K562 (cell line): ENCODE measurements at regions not wholly inside any gene's neighbourhood (a gene's known extent, or its start where the extent isn't known, plus 50 kb on each side); places are given as distances from the start of the nearest gene placed in this dataset.

Source experiments
- BACH1 ChIP-seq: fragments of 200-800 bp; sonication (Bioruptor generic); IDR thresholded peaks from 2 replicates; pipeline ENCODE4 v1.6.1; 2016; ENCODE audit warnings: missing genetic modification characterization, missing compliant biosample characterization
- BCOR ChIP-seq: fragments of 450-650 bp; IDR thresholded peaks from 2 replicates; pipeline ENCODE4 v1.6.1; 2016
- CLOCK ChIP-seq: fragments of 250-450 bp; sonication (Bioruptor Pico); IDR thresholded peaks from 2 replicates; pipeline ENCODE4 v1.4.0; 2020; ENCODE audit warnings: mild to moderate bottlenecking, moderate library complexity, borderline replicate concordance
- DIDO1 ChIP-seq: fragments of 450-650 bp; IDR thresholded peaks from 2 replicates; pipeline ENCODE4 v1.6.1; 2016; ENCODE audit warnings: low read depth, missing biosample characterization, missing genetic modification characterization
- ETS2 ChIP-seq: IDR thresholded peaks from 2 replicates; pipeline ENCODE4 v1.6.1; 2016; ENCODE audit warnings: borderline replicate concordance, missing genetic modification characterization, mild to moderate bottlenecking, moderate library complexity, missing compliant biosample characterization; ENCODE audit not compliant: poor library complexity, severe bottlenecking
- FOXA3 ChIP-seq, 2 experiments: fragments of 450-650 bp in 1 of 2; sonication (generic) in 1 of 2; formaldehyde crosslinking; IDR thresholded peaks in 1 of 2; conservative IDR thresholded peaks in 1 of 2; 2 replicates each; pipeline versions ENCODE4 v1.4.0 to v1.8.0; 2020 to 2022; ENCODE audit warnings: mild to moderate bottlenecking in 2 of 2, missing genetic modification reagents in 1 of 2
- GATA2 ChIP-seq: sonication (generic); formaldehyde crosslinking; IDR thresholded peaks from 2 replicates; pipeline ENCODE4 v1.4.0; 2020; ENCODE audit warnings: mild to moderate bottlenecking, missing genetic modification reagents
- GTF3C2 ChIP-seq: IDR thresholded peaks from 3 replicates; pipeline ENCODE4 v1.6.1; 2011; ENCODE audit warnings: borderline replicate concordance, mild to moderate bottlenecking, moderate library complexity; ENCODE audit not compliant: insufficient read length; ENCODE audit errors: extremely low read depth
- HDAC3 ChIP-seq: fragments of 450-650 bp; IDR thresholded peaks from 2 replicates; pipeline ENCODE4 v1.6.1; 2018; ENCODE audit warnings: borderline replicate concordance, mild to moderate bottlenecking, moderate library complexity; ENCODE audit not compliant: partially characterized antibody
- NR2C1 ChIP-seq, 2 experiments: fragments of 450-650 bp; IDR thresholded peaks; 2 replicates each; pipeline ENCODE4 v1.6.1; 2017; ENCODE audit warnings: mild to moderate bottlenecking in 2 of 2, antibody characterized with exemption in 1 of 2, inconsistent platforms in 1 of 2, missing compliant biosample characterization in 1 of 2, missing genetic modification characterization in 1 of 2
- NR2C2 ChIP-seq, 2 experiments: fragments of 200-800 bp in 1 of 2; sonication (Bioruptor generic) in 1 of 2; sonication (generic) in 1 of 2; formaldehyde crosslinking in 1 of 2; IDR thresholded peaks; 2 replicates each; pipeline versions ENCODE4 v1.6.1 to v1.8.0; 2016 to 2022; ENCODE audit warnings: mild to moderate bottlenecking in 1 of 2, missing compliant biosample characterization in 1 of 2, missing genetic modification characterization in 1 of 2, missing genetic modification reagents in 1 of 2
- NR2F6 ChIP-seq: fragments of 450-650 bp; formaldehyde crosslinking; IDR thresholded peaks from 2 replicates; pipeline ENCODE4 v1.4.0; 2020; ENCODE audit warnings: mild to moderate bottlenecking
- PCBP2 ChIP-seq: fragments of 200-400 bp; formaldehyde crosslinking; IDR thresholded peaks from 2 replicates; pipeline ENCODE4 v1.6.1; 2018; ENCODE audit warnings: low read length, low read depth, mild to moderate bottlenecking, moderate library complexity; ENCODE audit not compliant: poor library complexity, severe bottlenecking
- PRPF4 ChIP-seq: fragments of 200-400 bp; formaldehyde crosslinking; IDR thresholded peaks from one replicate; pipeline ENCODE4 v1.6.1; 2017; ENCODE audit warnings: low read length, low read depth, mild to moderate bottlenecking; ENCODE audit not compliant: insufficient read depth, poor library complexity, severe bottlenecking
- PYGO2 ChIP-seq: fragments of 450-650 bp; IDR thresholded peaks from 2 replicates; pipeline ENCODE4 v1.6.1; 2016; ENCODE audit warnings: mild to moderate bottlenecking, missing genetic modification characterization, moderate library complexity, missing compliant biosample characterization
- RBM25 ChIP-seq: fragments of 200-400 bp; formaldehyde crosslinking; IDR thresholded peaks from 2 replicates; pipeline ENCODE4 v1.6.1; 2018; ENCODE audit warnings: low read length, low read depth, moderate library complexity; ENCODE audit not compliant: severe bottlenecking
- SMARCA5 ChIP-seq: fragments of 450-650 bp; IDR thresholded peaks from 2 replicates; pipeline ENCODE4 v1.6.1; 2016
- SMARCC2 ChIP-seq: fragments of 450-650 bp; IDR thresholded peaks from 2 replicates; pipeline ENCODE4 v1.6.1; 2017; ENCODE audit warnings: antibody characterized with exemption, moderate library complexity, mild to moderate bottlenecking, low read depth
- SREBF1 ChIP-seq: fragments of 150-350 bp; IDR thresholded peaks from 2 replicates; pipeline ENCODE4 v1.6.1; 2014; ENCODE audit warnings: antibody characterized with exemption, low read depth, low read length, borderline replicate concordance
- SRSF9 ChIP-seq: fragments of 200-400 bp; formaldehyde crosslinking; IDR thresholded peaks from 2 replicates; pipeline ENCODE4 v1.6.1; 2017; ENCODE audit warnings: low read depth, low read length, borderline replicate concordance
- TFAM ChIP-seq: fragments of 250-450 bp; sonication (Bioruptor Pico); conservative IDR thresholded peaks from 2 replicates; pipeline ENCODE4 v1.5.0; 2021; ENCODE audit warnings: mild to moderate bottlenecking, moderate library complexity
- ZC3H8 ChIP-seq: fragments of 450-650 bp; IDR thresholded peaks from 2 replicates; pipeline ENCODE4 v1.6.1; 2017
- ZFP1 ChIP-seq: fragments of 450-650 bp; formaldehyde crosslinking; IDR thresholded peaks from 2 replicates; pipeline ENCODE4 v1.4.0; 2020; ENCODE audit warnings: mild to moderate bottlenecking, mixed read lengths
- ZNF165 ChIP-seq: fragments of 250-450 bp; sonication (Bioruptor Pico); IDR thresholded peaks from 2 replicates; pipeline ENCODE4 v1.4.0; 2020; ENCODE audit warnings: borderline replicate concordance
- ZNF785 ChIP-seq: fragments of 250-450 bp; sonication (Bioruptor Pico); IDR thresholded peaks from 2 replicates; pipeline ENCODE4 v1.4.0; 2020; ENCODE audit warnings: mild to moderate bottlenecking

- TF ChIP-seq ETS2 (tag): no peak
- no peak for TF ChIP-seq HDAC3
- no peak for TF ChIP-seq SMARCA5
- TF ChIP-seq NR2F6 (CRISPR knock-in tag): no peak
- no peak for TF ChIP-seq NR2C2 (CRISPR knock-in tag; IDR thresholded peaks at IDR 0.05)
- TF ChIP-seq NR2C2 (tag; IDR thresholded peaks at IDR 0.05): no peak
- no peak for TF ChIP-seq PCBP2
- no peak for TF ChIP-seq ZNF165 (CRISPR knock-in tag)
- no peak for TF ChIP-seq NR2C1 (IDR thresholded peaks at IDR 0.05)
- no peak for TF ChIP-seq NR2C1 (tag; IDR thresholded peaks at IDR 0.05)
- no peak for TF ChIP-seq FOXA3 (CRISPR knock-in tag; conservative IDR thresholded peaks at IDR 0.05 in 1 of 2, IDR thresholded peaks at IDR 0.05 in 1 of 2)
- TF ChIP-seq SREBF1: no peak
- TF ChIP-seq TFAM (CRISPR knock-in tag): no peak
- TF ChIP-seq ZNF785 (CRISPR knock-in tag): no peak
- no peak for TF ChIP-seq SMARCC2
- no peak for TF ChIP-seq CLOCK
- no peak for TF ChIP-seq BACH1 (tag)
- no peak for TF ChIP-seq GATA2 (CRISPR knock-in tag)
- no peak for TF ChIP-seq RBM25
- no peak for TF ChIP-seq ZFP1 (CRISPR knock-in tag)
- no peak for TF ChIP-seq DIDO1 (tag)
- TF ChIP-seq ZC3H8: no peak
- no peak for TF ChIP-seq PYGO2 (tag)
- no peak for TF ChIP-seq PRPF4
- TF ChIP-seq GTF3C2: no peak
- TF ChIP-seq SRSF9: no peak
- no peak for TF ChIP-seq BCOR
These were observed 148.8 kb upstream of the LHX5 start (continued) for GRCh38 chr12:113620437-113620976.
